ENCODE measurements at regions not wholly inside any gene's neighbourhood (a gene's known extent, or its start where the extent isn't known, plus 50 kb on each side); places are given as distances from the start of the nearest gene placed in this dataset.

DNA sequence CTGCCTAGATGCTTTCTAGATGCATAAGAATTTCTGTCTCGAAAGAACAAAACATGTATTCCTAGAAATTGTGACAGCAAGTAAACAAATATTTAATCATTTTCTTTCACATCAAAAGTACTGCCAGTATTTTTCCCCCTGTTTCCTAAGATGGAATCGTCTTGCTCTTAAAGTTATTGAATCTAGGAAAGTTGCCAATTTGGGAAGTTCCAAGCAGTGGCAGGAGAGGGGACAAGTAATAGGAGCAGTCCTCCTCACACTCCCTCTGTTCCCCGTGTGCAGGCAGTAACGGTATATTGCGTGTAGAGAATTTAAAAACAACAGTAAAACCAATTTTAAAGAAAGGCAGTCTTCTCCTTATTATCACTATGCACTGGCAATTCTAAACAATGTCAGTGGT, 619.8 kb downstream of the TBL1XR1 start:
- H3K27ac ChIP-seq, result 0 out of 2 replicates have a peak overlapping the region, but pooled peaks have one; percentile 12

GRCh38 chr3:176574786-176575185, 622.5 kb downstream of the TBL1XR1 start:
- Histone ChIP-seq H3K27ac (peak overlapping the region; percentile 86), H3K36me3 (ENCODE audit: insufficient read depth, low read length) (no peaks in the 10 kb centered on the region), H3K9me3 (ENCODE audit: low read depth, low read length) (no peaks in the 10 kb centered on the region), H3K4me3 (peak overlapping the region; percentile 20; the same call in 1 of the 2 replicates), H3K9ac (ENCODE audit: insufficient read length) (no peak overlapping the region)
- DNase-seq (ENCODE audit: low read depth, low spot score), result peak; percentile 94
- TF ChIP-seq POLR2AphosphoS5 (IDR thresholded peaks at IDR 0.05; ENCODE audit: borderline replicate concordance, low read depth, low read length) (peak; percentile 44; the same call in 1 of the 2 replicates), EZH2 (IDR thresholded peaks at IDR 0.05) (no peak), FOXP2 (optimal IDR thresholded peaks at IDR 0.05; ENCODE audit: control extremely low read depth, extremely low read length, insufficient read depth) (peak; percentile 8)

More for the DNA sequence above, 619.8 kb downstream of the TBL1XR1 start:
- Histone ChIP-seq H3K4me3 (no peak overlapping the region), H3K9ac (ENCODE audit: insufficient read length) (no peak overlapping the region), H3K9me3 (ENCODE audit: low read depth, low read length) (no peaks in the 10 kb centered on the region), H3K36me3 (ENCODE audit: insufficient read depth, low read length) (no peaks in the 10 kb centered on the region)
- TF ChIP-seq POLR2AphosphoS5 (IDR thresholded peaks at IDR 0.05; ENCODE audit: borderline replicate concordance, low read depth, low read length) (no peak), EZH2 (IDR thresholded peaks at IDR 0.05) (no peak)
- no peak for DNase-seq (ENCODE audit: low read depth, low spot score)

DNA sequence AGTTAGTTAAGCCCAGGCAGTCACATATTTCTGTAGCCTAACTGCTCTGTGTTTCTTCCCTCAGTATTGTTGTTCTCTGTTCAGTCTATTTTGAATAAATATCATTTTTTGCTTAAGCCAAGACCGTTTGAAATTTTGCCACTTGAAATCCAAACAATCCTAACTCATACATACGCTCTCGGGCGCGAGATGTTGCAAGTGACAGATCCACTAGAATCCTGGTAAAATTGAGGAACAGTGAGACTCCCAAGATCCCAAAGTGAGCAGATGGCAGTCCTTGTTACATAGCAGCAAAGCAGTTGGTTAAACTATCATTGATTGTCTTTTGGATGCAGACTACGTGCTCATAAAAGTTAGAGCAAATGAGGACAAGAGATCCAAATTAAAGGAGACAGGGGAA, 625.4 kb downstream of the TBL1XR1 start:
- Histone ChIP-seq H3K27ac (no peak overlapping the region), H3K36me3 (ENCODE audit: insufficient read depth, low read length) (no peaks in the 10 kb centered on the region), H3K4me3 (no peak overlapping the region), H3K9ac (ENCODE audit: insufficient read length) (no peak overlapping the region), H3K9me3 (ENCODE audit: low read depth, low read length) (no peaks in the 10 kb centered on the region)
- TF ChIP-seq FOXP2 (optimal IDR thresholded peaks at IDR 0.05; ENCODE audit: control extremely low read depth, extremely low read length, insufficient read depth), result no peak
- no peak for TF ChIP-seq EZH2 (IDR thresholded peaks at IDR 0.05)
- no peak for TF ChIP-seq POLR2AphosphoS5 (IDR thresholded peaks at IDR 0.05; ENCODE audit: borderline replicate concordance, low read depth, low read length)
- DNase-seq (ENCODE audit: low read depth, low spot score), result no peak

GRCh38 chr3:176570992-176571391, 626.3 kb downstream of the TBL1XR1 start:
- Histone ChIP-seq H3K9ac (ENCODE audit: insufficient read length) (no peak overlapping the region), H3K27ac (no peak overlapping the region), H3K4me3 (no peak overlapping the region), H3K9me3 (ENCODE audit: low read depth, low read length) (no peaks in the 10 kb centered on the region), H3K36me3 (ENCODE audit: insufficient read depth, low read length) (no peaks in the 10 kb centered on the region)
- TF ChIP-seq POLR2AphosphoS5 (IDR thresholded peaks at IDR 0.05; ENCODE audit: borderline replicate concordance, low read depth, low read length), result no peak
- no peak for TF ChIP-seq EZH2 (IDR thresholded peaks at IDR 0.05)
- no peak for TF ChIP-seq FOXP2 (optimal IDR thresholded peaks at IDR 0.05; ENCODE audit: control extremely low read depth, extremely low read length, insufficient read depth)
- DNase-seq (ENCODE audit: low read depth, low spot score), result no peak

- DNase-seq (ENCODE audit: low read depth, low spot score), result no peak
- Histone ChIP-seq H3K27ac (no peak overlapping the region), H3K4me3 (no peak overlapping the region), H3K36me3 (ENCODE audit: insufficient read depth, low read length) (no peaks in the 10 kb centered on the region), H3K9ac (ENCODE audit: insufficient read length) (no peak overlapping the region), H3K9me3 (ENCODE audit: low read depth, low read length) (no peaks in the 10 kb centered on the region)
- no peak for TF ChIP-seq FOXP2 (optimal IDR thresholded peaks at IDR 0.05; ENCODE audit: control extremely low read depth, extremely low read length, insufficient read depth)
- no peak for TF ChIP-seq EZH2 (IDR thresholded peaks at IDR 0.05)
- TF ChIP-seq POLR2AphosphoS5 (IDR thresholded peaks at IDR 0.05; ENCODE audit: borderline replicate concordance, low read depth, low read length), result no peak
Measured at GRCh38 chr3:176568189-176568588, 629.1 kb downstream of the TBL1XR1 start.

- Histone ChIP-seq H3K4me3 (peak overlapping the region; percentile 59), H3K36me3 (ENCODE audit: insufficient read depth, low read length) (no peaks in the 10 kb centered on the region), H3K9ac (ENCODE audit: insufficient read length) (no peak overlapping the region), H3K27ac (peak overlapping the region; percentile 86), H3K9me3 (ENCODE audit: low read depth, low read length) (no peaks in the 10 kb centered on the region)
- TF ChIP-seq FOXP2 (optimal IDR thresholded peaks at IDR 0.05; ENCODE audit: control extremely low read depth, extremely low read length, insufficient read depth), result peak; percentile 56
- no peak for TF ChIP-seq EZH2 (IDR thresholded peaks at IDR 0.05)
- TF ChIP-seq POLR2AphosphoS5 (IDR thresholded peaks at IDR 0.05; ENCODE audit: borderline replicate concordance, low read depth, low read length), result peak; percentile 61; the same call in 1 of the 2 replicates
- DNase-seq (ENCODE audit: low read depth, low spot score), result peak; percentile 70
Measured at GRCh38 chr3:176566757-176567156, 630.5 kb downstream of the TBL1XR1 start.

DNA sequence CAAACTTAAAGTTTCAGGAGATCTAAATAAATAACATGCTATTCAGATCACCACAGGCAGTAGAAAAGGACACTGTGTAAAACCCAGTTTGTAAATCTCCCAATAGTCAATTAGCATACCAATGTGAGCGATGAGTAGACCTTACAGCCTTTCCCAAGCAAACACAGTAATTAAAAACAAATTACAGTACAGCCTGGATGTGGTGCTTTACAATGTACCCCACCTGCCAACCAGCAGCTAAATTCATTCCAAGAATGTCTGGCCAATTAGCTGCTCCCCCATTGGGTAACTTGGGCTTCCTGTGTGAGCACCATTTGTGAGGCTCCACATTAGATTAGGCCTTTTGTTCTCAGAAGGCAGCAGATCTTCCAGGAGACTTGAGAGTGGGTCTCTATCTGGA, 635.0 kb downstream of the TBL1XR1 start:
- Histone ChIP-seq H3K9me3 (ENCODE audit: low read depth, low read length) (no peaks in the 10 kb centered on the region), H3K36me3 (ENCODE audit: insufficient read depth, low read length) (no peaks in the 10 kb centered on the region), H3K27ac (no peak overlapping the region), H3K9ac (ENCODE audit: insufficient read length) (no peak overlapping the region), H3K4me3 (no peak overlapping the region)
- DNase-seq (ENCODE audit: low read depth, low spot score), result no peak
- TF ChIP-seq POLR2AphosphoS5 (IDR thresholded peaks at IDR 0.05; ENCODE audit: borderline replicate concordance, low read depth, low read length) (no peak), EZH2 (IDR thresholded peaks at IDR 0.05) (no peak), FOXP2 (optimal IDR thresholded peaks at IDR 0.05; ENCODE audit: control extremely low read depth, extremely low read length, insufficient read depth) (no peak)

GRCh38 chr3:176561826-176562225, 635.5 kb downstream of the TBL1XR1 start:
- no peak for DNase-seq (ENCODE audit: low read depth, low spot score)
- Histone ChIP-seq H3K4me3 (no peak overlapping the region), H3K9ac (ENCODE audit: insufficient read length) (no peak overlapping the region), H3K9me3 (ENCODE audit: low read depth, low read length) (no peaks in the 10 kb centered on the region), H3K36me3 (ENCODE audit: insufficient read depth, low read length) (no peaks in the 10 kb centered on the region), H3K27ac (no peak overlapping the region)
- TF ChIP-seq EZH2 (IDR thresholded peaks at IDR 0.05) (no peak), POLR2AphosphoS5 (IDR thresholded peaks at IDR 0.05; ENCODE audit: borderline replicate concordance, low read depth, low read length) (no peak), FOXP2 (optimal IDR thresholded peaks at IDR 0.05; ENCODE audit: control extremely low read depth, extremely low read length, insufficient read depth) (no peak)
